ENCODE measurements at regions not wholly inside any gene's neighbourhood (a gene's known extent, or its start where the extent isn't known, plus 50 kb on each side); places are given as distances from the start of the nearest gene placed in this dataset.

DNA sequence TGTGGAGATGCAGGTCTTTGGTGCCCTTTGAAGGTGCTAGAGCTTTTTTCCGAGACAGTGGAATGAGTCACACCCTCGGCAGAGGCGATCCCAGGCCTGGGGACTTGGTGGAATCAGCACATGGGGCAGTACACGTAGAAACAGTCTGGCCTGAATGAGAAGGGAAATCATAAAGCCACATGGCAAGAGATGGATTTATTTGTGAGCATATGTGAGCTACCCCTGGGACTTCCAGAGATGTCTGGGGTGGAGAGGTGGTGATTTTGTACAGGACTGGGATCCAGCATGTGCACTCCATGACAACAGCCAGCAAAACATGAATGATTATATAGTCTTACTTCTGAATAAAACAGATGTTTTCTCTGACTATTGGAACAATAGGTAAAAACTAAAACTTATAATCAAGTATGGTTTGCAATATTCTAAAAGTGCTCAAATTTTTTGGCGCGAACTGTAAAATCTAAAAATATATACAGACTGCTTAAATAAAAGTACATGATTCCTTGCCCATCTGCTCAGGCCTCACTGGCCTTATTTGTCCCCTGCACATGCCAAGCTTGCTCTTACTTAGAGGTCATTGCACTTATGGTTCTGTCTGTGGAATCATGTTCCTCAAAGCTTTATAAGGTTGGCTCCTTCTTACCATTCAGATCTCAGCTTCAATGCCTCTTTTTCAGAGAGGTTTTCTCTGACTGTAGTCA is 54.7 kb upstream of the SMARCA2 start:
- TF ChIP-seq CTCF (conservative IDR thresholded peaks at IDR 0.05; ENCODE audit: low read depth, low read length) (no peak), EZH2phosphoT487 (IDR thresholded peaks at IDR 0.05; ENCODE audit: borderline replicate concordance, low read length) (no peak)
